Mesenchymal stem cell (in vitro differentiated cells and primary cell): ENCODE measurements at regions not wholly inside any gene's neighbourhood (a gene's known extent, or its start where the extent isn't known, plus 50 kb on each side); places are given as distances from the start of the nearest gene placed in this dataset.

Experiments used
- DNase-seq: peaks from one replicate; pipeline ENCODE4 v3.0.0-alpha.2; 2013
- H2AFZ ChIP-seq: one replicate; pipeline ENCODE4 v1.6.1; 2013; ENCODE audit warnings: low read depth, mild to moderate bottlenecking, control low read depth, inconsistent platforms, low read length, moderate library complexity
- H2AK5ac ChIP-seq: 2 replicates; pipeline ENCODE4 v1.6.1; 2013; ENCODE audit warnings: low read length, moderate library complexity, mild to moderate bottlenecking, inconsistent platforms; ENCODE audit not compliant: severe bottlenecking
- H2BK120ac ChIP-seq: one replicate; pipeline ENCODE4 v1.6.1; 2013; ENCODE audit warnings: low read depth, mild to moderate bottlenecking, inconsistent platforms, low read length, moderate library complexity
- H2BK12ac ChIP-seq, 2 experiments: one replicate each; pipeline ENCODE4 v1.6.1; 2013; ENCODE audit warnings: inconsistent platforms in 2 of 2, low read length in 2 of 2, mild to moderate bottlenecking in 2 of 2, moderate library complexity in 2 of 2, control low read depth in 1 of 2
- H2BK15ac ChIP-seq: one replicate; pipeline ENCODE4 v1.6.1; 2013; ENCODE audit warnings: mild to moderate bottlenecking, low read depth, inconsistent platforms; ENCODE audit not compliant: poor library complexity, severe bottlenecking
- H2BK5ac ChIP-seq: 2 replicates; pipeline ENCODE4 v1.6.1; 2013; ENCODE audit warnings: low read depth, mild to moderate bottlenecking, low read length, control low read depth, inconsistent platforms; ENCODE audit not compliant: poor library complexity, severe bottlenecking
- H3K14ac ChIP-seq, 2 experiments: one replicate each; pipeline ENCODE4 v1.6.1; 2013; ENCODE audit warnings: inconsistent platforms in 2 of 2, low read length in 2 of 2, control low read depth in 1 of 2, mild to moderate bottlenecking in 1 of 2, moderate library complexity in 1 of 2
- H3K18ac ChIP-seq, 2 experiments: one replicate each; pipeline ENCODE4 v1.6.1; 2013; ENCODE audit warnings: inconsistent platforms in 2 of 2, low read length in 2 of 2, control low read depth in 1 of 2, low read depth in 1 of 2, mild to moderate bottlenecking in 1 of 2
- H3K23ac ChIP-seq, 2 experiments: one replicate each; pipeline ENCODE4 v1.6.1; 2013; ENCODE audit warnings: inconsistent platforms in 2 of 2, low read length in 2 of 2, mild to moderate bottlenecking in 2 of 2, moderate library complexity in 2 of 2, control low read depth in 1 of 2
- H3K27ac ChIP-seq: 2 replicates; pipeline ENCODE4 v1.5.1; 2013; ENCODE audit warnings: mild to moderate bottlenecking, moderate library complexity, low read length, control low read depth, inconsistent platforms; ENCODE audit not compliant: poor library complexity, severe bottlenecking
- H3K27me3 ChIP-seq, 2 experiments: 2 replicates each; pipeline versions ENCODE4 v1.6.1 to v1.7.0; 2013; ENCODE audit warnings: low read length in 2 of 2, mild to moderate bottlenecking in 2 of 2, moderate library complexity in 2 of 2, control low read depth in 1 of 2, inconsistent platforms in 1 of 2; ENCODE audit not compliant: control insufficient read depth in 1 of 2, insufficient read depth in 1 of 2
- H3K36me3 ChIP-seq, 2 experiments: 2 replicates each; pipeline versions ENCODE4 v1.6.1 to v1.7.0; 2013; ENCODE audit warnings: low read length in 2 of 2, control low read depth in 1 of 2, inconsistent platforms in 1 of 2, low read depth in 1 of 2, mild to moderate bottlenecking in 1 of 2; ENCODE audit not compliant: insufficient read depth in 2 of 2, control insufficient read depth in 1 of 2
- H3K4ac ChIP-seq, 2 experiments: one replicate each; pipeline ENCODE4 v1.6.1; 2013; ENCODE audit warnings: inconsistent platforms in 2 of 2, low read length in 2 of 2, mild to moderate bottlenecking in 2 of 2, moderate library complexity in 2 of 2, control low read depth in 1 of 2, low read depth in 1 of 2
- H3K4me1 ChIP-seq: 2 replicates; pipeline ENCODE4 v1.6.1; 2013; ENCODE audit warnings: low read depth, low read length, control low read depth; ENCODE audit not compliant: control insufficient read depth, insufficient read depth
- H3K4me2 ChIP-seq: 2 replicates; pipeline ENCODE4 v1.6.1; 2013; ENCODE audit warnings: low read length, mild to moderate bottlenecking, inconsistent platforms; ENCODE audit not compliant: poor library complexity, severe bottlenecking
- H3K4me3 ChIP-seq, 2 experiments: 2 replicates each; pipeline versions ENCODE4 v1.5.1 to v1.7.0; 2013; ENCODE audit warnings: low read length in 2 of 2, mild to moderate bottlenecking in 2 of 2, control low read depth in 1 of 2, low read depth in 1 of 2; ENCODE audit not compliant: insufficient read depth in 1 of 2
- H3K79me1 ChIP-seq: replicated peaks from 2 replicates; pipeline ENCODE4 v1.6.1; 2013; ENCODE audit warnings: mild to moderate bottlenecking, control low read depth, low read length, inconsistent platforms; ENCODE audit not compliant: poor library complexity, severe bottlenecking
- H3K9ac ChIP-seq: 2 replicates; pipeline ENCODE4 v1.7.0; 2013; ENCODE audit warnings: mild to moderate bottlenecking, low read length, moderate library complexity
- H3K9me3 ChIP-seq: 2 replicates; pipeline ENCODE4 v1.7.0; 2013; ENCODE audit warnings: mild to moderate bottlenecking, low read length; ENCODE audit not compliant: control insufficient read depth
- H4K8ac ChIP-seq: one replicate; pipeline ENCODE4 v1.6.1; 2013; ENCODE audit warnings: inconsistent platforms, mild to moderate bottlenecking, low read length, moderate library complexity
- H4K91ac ChIP-seq: one replicate; pipeline ENCODE4 v1.6.1; 2013; ENCODE audit warnings: mild to moderate bottlenecking, low read length, inconsistent platforms
- WGBS: methylation state at CpG from one replicate; pipeline ENCODE4 v1.1.7; 2013; ENCODE audit warnings: mixed read lengths; 5-methylcytosine and 5-hydroxymethylcytosine counted together

DNA sequence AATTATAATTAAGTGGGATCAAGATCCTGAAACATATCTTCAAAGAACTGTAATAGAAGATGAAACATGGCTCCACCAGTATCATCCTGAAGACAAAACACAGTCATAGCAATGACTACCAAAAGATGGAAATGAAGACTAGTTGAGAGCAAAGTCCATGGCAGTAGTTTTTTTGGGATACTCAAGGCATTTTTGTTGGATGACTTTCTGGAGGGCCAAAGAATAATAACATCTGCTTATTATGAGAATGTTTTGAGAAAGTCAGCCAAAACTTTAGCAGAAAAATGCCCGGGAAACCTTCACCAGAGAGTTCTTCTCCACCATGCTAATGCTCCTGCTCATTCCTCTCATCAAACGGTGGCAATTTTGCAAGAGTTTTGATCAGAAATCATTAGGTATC lies 809.4 kb upstream of the RAG2 start:
- H3K36me3 ChIP-seq = no peaks in the 10 kb centered on the region
- DNase-seq = no peak
- H3K4me2 ChIP-seq = no peak overlapping the region
- H3K9me3 ChIP-seq = no peaks in the 10 kb centered on the region
- H3K27me3 ChIP-seq = no peaks in the 10 kb centered on the region
- no peaks in the 10 kb centered on the region for H3K79me1 ChIP-seq
- no peak overlapping the region for H2AK5ac ChIP-seq
- no peak overlapping the region for H3K9ac ChIP-seq
- no peak overlapping the region for H2BK12ac ChIP-seq
- no peak overlapping the region for H2BK120ac ChIP-seq
- no peak overlapping the region for H3K14ac ChIP-seq
- no peak overlapping the region for H3K4me3 ChIP-seq
- H2AFZ ChIP-seq = no peak overlapping the region
- H3K27ac ChIP-seq = no peak overlapping the region
- H4K91ac ChIP-seq = no peak overlapping the region
- no peak overlapping the region for H3K18ac ChIP-seq
- 100% methylated on average over 1 of the region's 2 CpGs for WGBS
- H3K4ac ChIP-seq = no peak overlapping the region
- no peak overlapping the region for H2BK15ac ChIP-seq
- H2BK5ac ChIP-seq = no peak overlapping the region
- no peak overlapping the region for H4K8ac ChIP-seq
- H3K4me1 ChIP-seq = no peaks in the 10 kb centered on the region
- no peak overlapping the region for H3K23ac ChIP-seq

DNA sequence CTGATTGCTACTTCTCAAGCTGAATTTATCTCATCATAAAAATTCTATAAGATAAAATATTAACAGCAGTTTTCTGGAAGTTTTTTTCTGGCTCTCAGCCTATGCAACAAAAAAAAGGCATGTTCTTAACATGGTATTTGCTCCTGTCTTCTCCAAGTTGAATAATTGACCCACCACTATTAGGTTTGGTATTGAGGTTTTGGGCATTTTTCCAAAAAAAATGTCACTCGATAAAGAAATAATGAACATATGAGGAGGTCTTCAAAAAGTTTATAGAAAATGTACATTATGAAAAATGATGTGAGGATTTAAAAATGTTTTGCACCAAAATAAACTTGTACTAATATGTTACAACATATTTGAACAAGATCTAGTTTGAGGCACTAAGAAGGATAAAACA lies 808.6 kb upstream of the RAG2 start:
- Histone ChIP-seq H2BK15ac (no peak overlapping the region), H3K4ac (no peak overlapping the region), H2AFZ (no peak overlapping the region), H3K36me3 (no peaks in the 10 kb centered on the region), H4K8ac (no peak overlapping the region), H2AK5ac (no peak overlapping the region), H3K4me3 (no peak overlapping the region), H3K27me3 (no peaks in the 10 kb centered on the region), H3K27ac (no peak overlapping the region), H3K79me1 (no peaks in the 10 kb centered on the region), H3K23ac (no peak overlapping the region), H3K14ac (no peak overlapping the region), H3K9ac (no peak overlapping the region), H3K4me2 (no peak overlapping the region), H3K4me1 (no peaks in the 10 kb centered on the region), H3K9me3 (no peaks in the 10 kb centered on the region), H4K91ac (no peak overlapping the region), H2BK120ac (no peak overlapping the region), H2BK5ac (no peak overlapping the region), H3K18ac (no peak overlapping the region), H2BK12ac (no peak overlapping the region)
- DNase-seq = no peak
- WGBS = no CpG with 5 or more reads among the region's 1 CpG

- no peaks in the 10 kb centered on the region for H3K36me3 ChIP-seq
- no peak overlapping the region for H2BK5ac ChIP-seq
- no peak overlapping the region for H2BK12ac ChIP-seq
- H4K91ac ChIP-seq = no peak overlapping the region
- no peaks in the 10 kb centered on the region for H3K27me3 ChIP-seq
- H3K4ac ChIP-seq = no peak overlapping the region
- no peak overlapping the region for H2BK15ac ChIP-seq
- H3K18ac ChIP-seq = no peak overlapping the region
- no peak overlapping the region for H3K4me2 ChIP-seq
- H2AFZ ChIP-seq = no peak overlapping the region
- H3K27ac ChIP-seq = no peak overlapping the region
- no peak overlapping the region for H2AK5ac ChIP-seq
- no peak overlapping the region for H2BK120ac ChIP-seq
- H3K14ac ChIP-seq = no peak overlapping the region
- H3K9ac ChIP-seq = no peak overlapping the region
- H3K4me1 ChIP-seq = no peaks in the 10 kb centered on the region
- no peak overlapping the region for H3K4me3 ChIP-seq
- WGBS = 100% methylated on average over 1 of the region's 2 CpGs
- DNase-seq = no peak
- H3K23ac ChIP-seq = no peak overlapping the region
- H3K9me3 ChIP-seq = no peaks in the 10 kb centered on the region
- no peaks in the 10 kb centered on the region for H3K79me1 ChIP-seq
- H4K8ac ChIP-seq = no peak overlapping the region
Observed at GRCh38 chr11:37404231-37404630, 806.2 kb upstream of the RAG2 start.

- Histone ChIP-seq H3K23ac (no peak overlapping the region), H2BK12ac (no peak overlapping the region), H3K14ac (no peak overlapping the region), H4K8ac (no peak overlapping the region), H2BK120ac (no peak overlapping the region), H3K9me3 (no peaks in the 10 kb centered on the region), H3K27ac (no peak overlapping the region), H3K36me3 (no peaks in the 10 kb centered on the region), H3K4me1 (no peaks in the 10 kb centered on the region), H3K18ac (no peak overlapping the region), H3K4me2 (no peak overlapping the region), H3K4me3 (no peak overlapping the region), H3K9ac (no peak overlapping the region), H2AFZ (no peak overlapping the region), H3K27me3 (no peaks in the 10 kb centered on the region), H2BK15ac (no peak overlapping the region), H3K4ac (no peak overlapping the region), H2AK5ac (no peak overlapping the region), H3K79me1 (no peaks in the 10 kb centered on the region), H2BK5ac (no peak overlapping the region), H4K91ac (no peak overlapping the region)
- no peak for DNase-seq
- WGBS = 80% methylated on average over 1 of the region's 1 CpG
Observed at GRCh38 chr11:37402663-37403062, 804.6 kb upstream of the RAG2 start.
